Upper lobe of right lung (tissue), 1 donor: ENCODE measurements at regions not wholly inside any gene's neighbourhood (a gene's known extent, or its start where the extent isn't known, plus 50 kb on each side); places are given as distances from the start of the nearest gene placed in this dataset.

Experiments
- ATAC-seq: fragments of 200-7000 bp; cut with Tn5 transposase; one replicate; pipeline ENCODE4 v1.9.1; 2020; ENCODE audit warnings: mild to moderate bottlenecking, moderate library complexity
- DNase-seq: peaks from one replicate; pipeline ENCODE4 v3.0.0-alpha.2; 2020
- H3K27ac ChIP-seq: fragments of 200-600 bp; one replicate; pipeline ENCODE4 v1.8.0; 2022
- H3K27me3 ChIP-seq: fragments of 200-600 bp; one replicate; pipeline ENCODE4 v1.8.0; 2022; ENCODE audit warnings: mild to moderate bottlenecking
- H3K36me3 ChIP-seq: fragments of 200-600 bp; one replicate; pipeline ENCODE4 v1.8.0; 2022
- H3K4me1 ChIP-seq: fragments of 200-600 bp; one replicate; pipeline ENCODE4 v1.8.0; 2022
- H3K4me3 ChIP-seq: fragments of 200-600 bp; one replicate; pipeline ENCODE4 v1.8.0; 2022; ENCODE audit warnings: mild to moderate bottlenecking
- H3K9me3 ChIP-seq: fragments of 200-600 bp; one replicate; pipeline ENCODE4 v1.8.0; 2022
- intact Hi-C: fragments of 100-400 bp; cut with DNase I; formaldehyde crosslinking; loops from one replicate; pipeline ENCODE4 v1.11.0; 2022
- TF ChIP-seq, protein P1 (sequence below): fragments of 200-600 bp; IDR thresholded peaks from one replicate; pipeline ENCODE4 v1.8.0; 2022; ENCODE audit warnings: antibody characterized with exemption
- donor health status: DM: no; HTN: yes; CAD: no; lungs with severe emphysema.

DNA sequence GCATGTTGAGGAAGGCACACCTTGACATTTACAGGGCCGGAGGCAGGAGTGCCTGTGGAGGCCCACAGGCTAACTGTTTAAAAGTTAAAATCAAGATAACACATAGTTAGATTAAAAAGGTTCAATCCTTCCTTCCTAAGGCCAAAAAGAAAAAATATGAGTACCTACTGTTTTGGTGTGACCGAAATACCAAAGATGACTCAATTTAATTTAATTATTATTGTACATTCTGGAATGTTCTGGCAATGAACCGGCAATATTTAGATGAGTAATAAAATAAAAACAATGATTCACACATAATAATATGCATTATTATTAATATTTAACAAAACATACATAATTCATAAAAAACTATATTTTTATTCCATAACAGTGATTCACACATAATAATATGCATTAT lies 136.8 kb upstream of the NTF3 start:
- TF ChIP-seq, protein P1, sequence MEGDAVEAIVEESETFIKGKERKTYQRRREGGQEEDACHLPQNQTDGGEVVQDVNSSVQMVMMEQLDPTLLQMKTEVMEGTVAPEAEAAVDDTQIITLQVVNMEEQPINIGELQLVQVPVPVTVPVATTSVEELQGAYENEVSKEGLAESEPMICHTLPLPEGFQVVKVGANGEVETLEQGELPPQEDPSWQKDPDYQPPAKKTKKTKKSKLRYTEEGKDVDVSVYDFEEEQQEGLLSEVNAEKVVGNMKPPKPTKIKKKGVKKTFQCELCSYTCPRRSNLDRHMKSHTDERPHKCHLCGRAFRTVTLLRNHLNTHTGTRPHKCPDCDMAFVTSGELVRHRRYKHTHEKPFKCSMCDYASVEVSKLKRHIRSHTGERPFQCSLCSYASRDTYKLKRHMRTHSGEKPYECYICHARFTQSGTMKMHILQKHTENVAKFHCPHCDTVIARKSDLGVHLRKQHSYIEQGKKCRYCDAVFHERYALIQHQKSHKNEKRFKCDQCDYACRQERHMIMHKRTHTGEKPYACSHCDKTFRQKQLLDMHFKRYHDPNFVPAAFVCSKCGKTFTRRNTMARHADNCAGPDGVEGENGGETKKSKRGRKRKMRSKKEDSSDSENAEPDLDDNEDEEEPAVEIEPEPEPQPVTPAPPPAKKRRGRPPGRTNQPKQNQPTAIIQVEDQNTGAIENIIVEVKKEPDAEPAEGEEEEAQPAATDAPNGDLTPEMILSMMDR, result no peak
- DNase-seq, result no peak
- Histone ChIP-seq H3K27me3 (no peaks in the 10 kb centered on the region), H3K36me3 (no peaks in the 10 kb centered on the region), H3K4me1 (no peaks in the 10 kb centered on the region), H3K27ac (no peak overlapping the region), H3K4me3 (no peak overlapping the region), H3K9me3 (no peaks in the 10 kb centered on the region)
- no peak for ATAC-seq
- intact Hi-C loops, result no loop called here

DNA sequence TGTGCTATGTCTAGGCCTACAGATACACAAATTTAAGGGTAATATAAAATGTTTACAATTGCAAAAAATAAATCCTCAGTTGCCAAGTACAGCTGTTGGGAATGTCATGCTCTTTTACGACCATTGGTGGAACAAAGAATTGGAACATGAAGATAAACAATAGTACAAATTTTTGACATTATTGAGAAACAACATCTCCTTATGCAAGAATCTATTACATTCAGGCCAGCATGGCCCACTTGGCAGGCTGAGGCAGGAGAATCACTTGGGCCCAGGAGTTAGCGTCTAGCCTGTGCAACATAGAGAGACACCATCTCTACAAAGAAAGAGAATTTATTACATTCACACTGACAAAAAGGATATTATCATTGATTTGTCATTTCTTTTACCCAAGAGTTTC lies 135.9 kb upstream of the NTF3 start:
- Histone ChIP-seq H3K36me3 (no peaks in the 10 kb centered on the region), H3K27ac (no peak overlapping the region), H3K4me3 (no peak overlapping the region), H3K27me3 (no peaks in the 10 kb centered on the region), H3K4me1 (no peaks in the 10 kb centered on the region), H3K9me3 (no peaks in the 10 kb centered on the region)
- TF ChIP-seq, protein P1, result no peak
- no peak for ATAC-seq
- DNase-seq, result no peak
- intact Hi-C loops, result no loop called here

DNA sequence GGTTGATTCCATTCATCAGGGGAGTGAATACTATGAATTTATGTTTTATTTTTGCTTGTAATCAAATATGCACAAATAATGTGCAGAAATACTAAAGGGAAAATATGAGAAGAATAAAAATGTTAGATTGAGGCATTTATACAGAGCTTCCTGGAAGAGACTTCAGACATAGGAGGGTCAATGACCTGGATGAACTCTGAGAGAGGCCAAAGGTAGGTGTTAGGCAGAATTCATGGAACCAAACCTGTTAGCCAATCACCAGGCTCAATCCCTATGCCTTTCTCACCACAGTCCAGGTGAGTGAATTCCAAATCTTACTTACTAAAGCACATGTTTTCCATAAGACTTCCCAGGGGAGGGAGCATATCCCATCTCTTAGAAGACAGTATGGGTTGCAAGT lies 130.4 kb upstream of the NTF3 start:
- Histone ChIP-seq H3K27me3 (no peaks in the 10 kb centered on the region), H3K27ac (no peak overlapping the region), H3K9me3 (no peaks in the 10 kb centered on the region), H3K4me1 (no peaks in the 10 kb centered on the region), H3K36me3 (no peaks in the 10 kb centered on the region), H3K4me3 (no peak overlapping the region)
- TF ChIP-seq, protein P1, result no peak
- DNase-seq (no peak), ATAC-seq (no peak)
- intact Hi-C loops, result no loop called here

DNA sequence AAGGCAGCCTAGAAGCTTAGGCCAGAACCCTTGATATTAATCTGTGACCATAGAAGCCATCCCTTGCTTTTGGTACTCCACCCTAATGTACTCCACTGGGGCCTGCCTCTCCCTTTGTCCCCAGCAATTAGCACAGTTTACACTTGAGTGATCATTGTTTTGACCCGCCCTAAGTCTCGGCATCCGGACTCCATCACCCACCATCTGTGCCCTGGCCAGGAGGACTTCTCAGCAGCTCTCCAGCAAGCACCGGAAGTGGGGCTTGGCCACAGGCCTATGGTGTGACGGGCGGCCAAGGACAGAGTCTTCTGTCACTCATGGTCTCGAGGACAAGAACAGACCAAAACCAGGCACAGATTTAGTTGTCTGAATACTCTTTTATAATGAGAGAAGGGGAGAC lies 126.5 kb upstream of the NTF3 start:
- no peaks in the 10 kb centered on the region for H3K27me3 ChIP-seq
- H3K27ac ChIP-seq, result no peak overlapping the region
- DNase-seq (peak; percentile 64), ATAC-seq (peak; percentile 80)
- no peak overlapping the region for H3K4me3 ChIP-seq
- intact Hi-C loops, result no loop called here
- no peaks in the 10 kb centered on the region for H3K9me3 ChIP-seq
- H3K4me1 ChIP-seq, result no peaks in the 10 kb centered on the region
- no peaks in the 10 kb centered on the region for H3K36me3 ChIP-seq
- TF ChIP-seq, protein P1, result no peak

DNA sequence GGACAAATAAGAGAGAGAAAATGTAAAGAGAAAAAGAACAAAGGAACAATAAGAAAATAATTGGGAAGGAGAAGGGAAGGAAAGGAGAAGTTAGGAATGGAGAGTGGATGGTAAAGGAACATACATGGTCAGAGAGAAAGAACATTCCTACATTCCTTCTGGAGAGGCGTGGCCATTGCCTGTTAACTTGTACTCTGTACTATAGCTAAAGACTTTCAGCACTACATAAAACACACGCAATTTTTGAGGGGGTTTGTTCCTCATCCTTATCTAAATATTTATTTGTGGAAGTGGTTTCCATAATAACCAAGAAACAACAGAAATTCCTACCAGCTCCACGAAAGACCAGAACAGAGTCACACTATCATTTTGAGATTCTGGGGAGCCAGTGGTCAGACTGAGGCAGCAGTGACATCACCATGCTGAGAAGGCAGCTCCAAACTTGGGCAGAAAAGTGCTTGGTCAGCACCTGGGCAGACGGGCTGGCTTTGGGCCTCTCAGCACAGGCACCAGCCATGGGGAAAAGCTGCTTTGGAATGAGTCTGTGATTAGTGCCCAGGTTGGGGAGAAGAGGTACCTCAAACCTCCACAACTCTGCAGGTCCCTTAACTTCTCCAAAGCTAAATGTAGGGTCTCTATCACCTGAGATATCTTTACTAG lies 125.9 kb upstream of the NTF3 start:
- no peak for ATAC-seq
- TF ChIP-seq, protein P1, result no peak
- H3K9me3 ChIP-seq, result no peaks in the 10 kb centered on the region
- no peak for DNase-seq
- no peaks in the 10 kb centered on the region for H3K27me3 ChIP-seq
- no peak overlapping the region for H3K4me3 ChIP-seq
- no peak overlapping the region for H3K27ac ChIP-seq
- H3K36me3 ChIP-seq, result no peaks in the 10 kb centered on the region
- H3K4me1 ChIP-seq, result no peaks in the 10 kb centered on the region
- intact Hi-C loops, result no loop called here

DNA sequence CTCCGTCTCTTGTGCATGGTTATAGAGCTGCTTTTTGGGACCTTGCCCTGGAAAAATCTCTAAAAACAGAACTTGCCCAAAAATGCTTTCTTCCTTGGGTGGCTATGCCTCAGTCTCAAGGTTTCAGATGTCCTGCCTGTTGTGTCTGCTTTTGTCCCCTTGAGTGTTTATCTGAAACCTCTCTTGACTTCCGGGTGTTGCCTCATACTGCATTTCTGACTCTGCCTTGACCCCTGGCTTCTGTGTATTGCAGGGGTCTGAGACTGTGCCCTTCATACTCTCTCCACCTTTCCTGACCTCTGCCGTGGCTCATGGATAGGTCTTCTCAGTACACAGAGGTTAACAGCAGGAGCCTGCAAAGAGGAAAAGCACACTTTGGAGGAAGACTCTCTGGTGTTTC lies 124.8 kb upstream of the NTF3 start:
- ATAC-seq (no peak), DNase-seq (no peak)
- no peaks in the 10 kb centered on the region for H3K9me3 ChIP-seq
- H3K27me3 ChIP-seq, result no peaks in the 10 kb centered on the region
- no peaks in the 10 kb centered on the region for H3K36me3 ChIP-seq
- intact Hi-C loops, result no loop called here
- TF ChIP-seq, protein P1, result no peak
- H3K4me1 ChIP-seq, result no peaks in the 10 kb centered on the region
- H3K27ac ChIP-seq, result no peak overlapping the region
- H3K4me3 ChIP-seq, result no peak overlapping the region
